HEK293 (cell line): ENCODE measurements at regions not wholly inside any gene's neighbourhood (a gene's known extent, or its start where the extent isn't known, plus 50 kb on each side); places are given as distances from the start of the nearest gene placed in this dataset.

Experiments
- CTCF ChIA-PET: fragments of 350-600 bp; formaldehyde crosslinking; extraction: SDS; loops from one replicate; lab custom pipeline; 2021; ENCODE audit warnings: antibody characterized with exemption; lab: Yijun Ruan, JAX
- POLR2A ChIA-PET: fragments of 300-600 bp; formaldehyde crosslinking; extraction: SDS; loops from one replicate; lab custom pipeline; 2020; ENCODE audit warnings: antibody characterized with exemption, inconsistent platforms; lab: Yijun Ruan, JAX
- H3K27ac ChIP-seq: fragments of 200-500 bp; sonication (Bioruptor generic); 2 replicates; pipeline ENCODE4 v1.5.1; 2014; ENCODE audit warnings: low read depth, low read length, control low read depth, inconsistent platforms; ENCODE audit errors: extremely low read depth
- H3K36me3 ChIP-seq, 2 experiments: fragments of 200-500 bp in 1 of 2; sonication (Bioruptor generic) in 1 of 2; 1 replicate in 1 of 2; 2 replicates in 1 of 2; pipeline ENCODE4 v1.5.1; 2014 to 2017; ENCODE audit warnings: inconsistent platforms in 2 of 2, low read length in 2 of 2; ENCODE audit not compliant: control insufficient read depth in 2 of 2, insufficient read depth in 1 of 2
- H3K4me1 ChIP-seq: fragments of 200-500 bp; sonication (Bioruptor generic); 2 replicates; pipeline ENCODE4 v1.5.1; 2014; ENCODE audit warnings: mild to moderate bottlenecking, low read length, inconsistent platforms; ENCODE audit not compliant: control insufficient read depth, insufficient read depth
- H3K4me3 ChIP-seq: 2 replicates; pipeline ENCODE4 v1.5.1; 2011; ENCODE audit warnings: low read depth, mild to moderate bottlenecking, control low read depth, low read length, moderate library complexity
- H3K9me3 ChIP-seq: fragments of 200-500 bp; sonication (Bioruptor generic); 2 replicates; pipeline ENCODE4 v1.5.1; 2014; ENCODE audit warnings: low read depth, low read length, inconsistent platforms; ENCODE audit not compliant: control insufficient read depth, insufficient read depth
- SCRT1 ChIP-seq: fragments of 450-650 bp; formaldehyde crosslinking; IDR thresholded peaks from 2 replicates; pipeline ENCODE4 v1.5.1; 2016; ENCODE audit warnings: missing biosample characterization, missing genetic modification characterization, borderline replicate concordance
- TRIM28 ChIP-seq: IDR thresholded peaks from 2 replicates; pipeline ENCODE4 v1.6.1; 2011; ENCODE audit warnings: low read length, control low read depth, borderline replicate concordance
- YY1 ChIP-seq: fragments of 450-650 bp; formaldehyde crosslinking; IDR thresholded peaks from 2 replicates; pipeline ENCODE4 v1.5.1; 2018; ENCODE audit warnings: missing biosample characterization, missing genetic modification characterization
- ZBTB44 ChIP-seq: fragments of 450-650 bp; IDR thresholded peaks from 2 replicates; pipeline ENCODE4 v1.5.1; 2018; ENCODE audit warnings: missing biosample characterization, mild to moderate bottlenecking, missing genetic modification characterization
- ZBTB7A ChIP-seq: fragments of 450-650 bp; formaldehyde crosslinking; IDR thresholded peaks from 2 replicates; pipeline ENCODE4 v1.5.1; 2016; ENCODE audit warnings: low read depth, missing biosample characterization, missing genetic modification characterization
- ZNF121 ChIP-seq: fragments of 450-650 bp; formaldehyde crosslinking; IDR thresholded peaks from 2 replicates; pipeline ENCODE4 v1.5.1; 2016; ENCODE audit warnings: missing biosample characterization, missing genetic modification characterization
- ZNF155 ChIP-seq: fragments of 450-650 bp; formaldehyde crosslinking; IDR thresholded peaks from 2 replicates; pipeline ENCODE4 v1.5.1; 2016; ENCODE audit warnings: missing biosample characterization, missing genetic modification characterization
- ZNF157 ChIP-seq: fragments of 450-650 bp; formaldehyde crosslinking; IDR thresholded peaks from 2 replicates; pipeline ENCODE4 v1.5.1; 2016; ENCODE audit warnings: missing biosample characterization, missing genetic modification characterization
- ZNF292 ChIP-seq: fragments of 450-650 bp; formaldehyde crosslinking; IDR thresholded peaks from 2 replicates; pipeline ENCODE4 v1.5.1; 2016; ENCODE audit warnings: low read depth, missing biosample characterization, missing genetic modification characterization, borderline replicate concordance
- ZNF324 ChIP-seq: fragments of 450-650 bp; formaldehyde crosslinking; IDR thresholded peaks from 2 replicates; pipeline ENCODE4 v1.5.1; 2016; ENCODE audit warnings: missing biosample characterization, missing genetic modification characterization
- ZNF366 ChIP-seq: fragments of 450-650 bp; formaldehyde crosslinking; conservative IDR thresholded peaks from 2 replicates; pipeline ENCODE4 v1.5.1; 2016; ENCODE audit warnings: missing biosample characterization, missing genetic modification characterization
- ZNF426 ChIP-seq: fragments of 450-650 bp; formaldehyde crosslinking; IDR thresholded peaks from 2 replicates; pipeline ENCODE4 v1.5.1; 2017; ENCODE audit warnings: missing biosample characterization, missing genetic modification characterization, mild to moderate bottlenecking, inconsistent platforms, moderate library complexity
- ZNF510 ChIP-seq: fragments of 450-650 bp; formaldehyde crosslinking; IDR thresholded peaks from 2 replicates; pipeline ENCODE4 v1.5.1; 2018; ENCODE audit warnings: mild to moderate bottlenecking, missing genetic modification characterization, missing biosample characterization; ENCODE audit not compliant: insufficient replicate concordance
- ZNF514 ChIP-seq: fragments of 450-650 bp; formaldehyde crosslinking; IDR thresholded peaks from 2 replicates; pipeline ENCODE4 v1.5.1; 2016; ENCODE audit warnings: missing biosample characterization, missing genetic modification characterization
- ZNF549 ChIP-seq: fragments of 450-650 bp; IDR thresholded peaks from 2 replicates; pipeline ENCODE4 v1.5.1; 2018; ENCODE audit warnings: missing biosample characterization, missing genetic modification characterization, mild to moderate bottlenecking, inconsistent platforms, moderate library complexity
- ZNF571 ChIP-seq: fragments of 450-650 bp; formaldehyde crosslinking; IDR thresholded peaks from 2 replicates; pipeline ENCODE4 v1.5.0; 2017; ENCODE audit warnings: missing biosample characterization, missing genetic modification characterization
- ZNF660 ChIP-seq: fragments of 450-650 bp; IDR thresholded peaks from 2 replicates; pipeline ENCODE4 v1.5.1; 2018; ENCODE audit warnings: missing biosample characterization, mild to moderate bottlenecking, missing genetic modification characterization
- ZNF664 ChIP-seq: fragments of 450-650 bp; formaldehyde crosslinking; IDR thresholded peaks from 2 replicates; pipeline ENCODE4 v1.5.1; 2016; ENCODE audit warnings: missing biosample characterization, missing genetic modification characterization
- ZNF677 ChIP-seq: fragments of 450-650 bp; IDR thresholded peaks from 2 replicates; pipeline ENCODE4 v1.5.0; 2018; ENCODE audit warnings: missing biosample characterization, mild to moderate bottlenecking, missing genetic modification characterization, moderate library complexity
- ZNF747 ChIP-seq: fragments of 450-650 bp; formaldehyde crosslinking; IDR thresholded peaks from 2 replicates; pipeline ENCODE4 v1.5.1; 2016; ENCODE audit warnings: missing biosample characterization, missing genetic modification characterization
- TF ChIP-seq, protein P1 (sequence below): fragments of 450-650 bp; formaldehyde crosslinking; conservative IDR thresholded peaks from 2 replicates; pipeline ENCODE4 v1.5.1; 2016; ENCODE audit warnings: low read depth, missing biosample characterization, missing genetic modification characterization
- TF ChIP-seq, protein P2 (sequence below): fragments of 450-650 bp; formaldehyde crosslinking; IDR thresholded peaks from 2 replicates; pipeline ENCODE4 v1.5.1; 2016; ENCODE audit warnings: missing biosample characterization, missing genetic modification characterization
- TF ChIP-seq, protein P3 (sequence below): fragments of 450-650 bp; formaldehyde crosslinking; IDR thresholded peaks from 2 replicates; pipeline ENCODE4 v1.5.1; 2016; ENCODE audit warnings: missing biosample characterization, missing genetic modification characterization
- TF ChIP-seq, protein P4 (sequence below): fragments of 450-650 bp; formaldehyde crosslinking; IDR thresholded peaks from 2 replicates; pipeline ENCODE4 v1.5.0; 2017; ENCODE audit warnings: missing biosample characterization, missing genetic modification characterization, borderline replicate concordance

GRCh38 chr2:181311837-181312236 lies 145.3 kb upstream of the ITGA4 start (continued):
- TF ChIP-seq, protein P1, sequence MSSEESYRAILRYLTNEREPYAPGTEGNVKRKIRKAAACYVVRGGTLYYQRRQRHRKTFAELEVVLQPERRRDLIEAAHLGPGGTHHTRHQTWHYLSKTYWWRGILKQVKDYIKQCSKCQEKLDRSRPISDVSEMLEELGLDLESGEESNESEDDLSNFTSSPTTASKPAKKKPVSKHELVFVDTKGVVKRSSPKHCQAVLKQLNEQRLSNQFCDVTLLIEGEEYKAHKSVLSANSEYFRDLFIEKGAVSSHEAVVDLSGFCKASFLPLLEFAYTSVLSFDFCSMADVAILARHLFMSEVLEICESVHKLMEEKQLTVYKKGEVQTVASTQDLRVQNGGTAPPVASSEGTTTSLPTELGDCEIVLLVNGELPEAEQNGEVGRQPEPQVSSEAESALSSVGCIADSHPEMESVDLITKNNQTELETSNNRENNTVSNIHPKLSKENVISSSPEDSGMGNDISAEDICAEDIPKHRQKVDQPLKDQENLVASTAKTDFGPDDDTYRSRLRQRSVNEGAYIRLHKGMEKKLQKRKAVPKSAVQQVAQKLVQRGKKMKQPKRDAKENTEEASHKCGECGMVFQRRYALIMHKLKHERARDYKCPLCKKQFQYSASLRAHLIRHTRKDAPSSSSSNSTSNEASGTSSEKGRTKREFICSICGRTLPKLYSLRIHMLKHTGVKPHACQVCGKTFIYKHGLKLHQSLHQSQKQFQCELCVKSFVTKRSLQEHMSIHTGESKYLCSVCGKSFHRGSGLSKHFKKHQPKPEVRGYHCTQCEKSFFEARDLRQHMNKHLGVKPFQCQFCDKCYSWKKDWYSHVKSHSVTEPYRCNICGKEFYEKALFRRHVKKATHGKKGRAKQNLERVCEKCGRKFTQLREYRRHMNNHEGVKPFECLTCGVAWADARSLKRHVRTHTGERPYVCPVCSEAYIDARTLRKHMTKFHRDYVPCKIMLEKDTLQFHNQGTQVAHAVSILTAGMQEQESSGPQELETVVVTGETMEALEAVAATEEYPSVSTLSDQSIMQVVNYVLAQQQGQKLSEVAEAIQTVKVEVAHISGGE: no peak
- no peak for TF ChIP-seq ZBTB44
- no peak for TF ChIP-seq SCRT1 (tag by site-specific recombination)
- TF ChIP-seq, protein P2, sequence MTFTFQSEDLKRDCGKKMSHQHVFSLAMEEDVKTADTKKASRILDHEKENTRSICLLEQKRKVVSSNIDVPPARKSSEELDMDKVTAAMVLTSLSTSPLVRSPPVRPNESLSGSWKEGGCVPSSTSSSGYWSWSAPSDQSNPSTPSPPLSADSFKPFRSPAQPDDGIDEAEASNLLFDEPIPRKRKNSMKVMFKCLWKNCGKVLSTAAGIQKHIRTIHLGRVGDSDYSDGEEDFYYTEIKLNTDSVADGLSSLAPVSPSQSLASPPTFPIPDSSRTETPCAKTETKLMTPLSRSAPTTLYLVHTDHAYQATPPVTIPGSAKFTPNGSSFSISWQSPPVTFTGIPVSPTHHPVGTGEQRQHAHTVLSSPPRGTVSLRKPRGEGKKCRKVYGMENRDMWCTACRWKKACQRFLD: no peak
- no peak for TF ChIP-seq ZNF571
- no peak for TF ChIP-seq ZNF747 (tag by site-specific recombination)
- TF ChIP-seq, all 188 proteins: peak for 0

DNA sequence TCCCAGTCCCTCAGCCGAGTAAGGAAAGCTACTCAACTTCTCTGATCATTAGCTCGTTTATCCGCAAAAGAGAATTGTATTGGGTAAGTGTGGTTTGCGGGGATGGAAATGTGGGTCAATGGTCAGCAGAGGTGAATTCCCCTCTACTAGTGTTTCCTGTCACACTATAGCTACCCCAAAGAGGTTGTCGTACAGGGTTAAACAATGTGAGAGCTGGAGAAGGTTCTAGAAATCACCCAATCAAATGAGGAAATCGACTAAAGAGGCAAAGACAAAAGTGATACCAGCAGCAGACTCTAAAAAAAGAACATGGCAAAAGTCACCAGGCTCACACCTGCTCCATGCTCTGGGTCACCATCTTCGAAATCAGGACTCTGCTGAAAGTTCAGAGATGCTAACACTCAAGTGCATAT lies 144.7 kb upstream of the ITGA4 start:
- POLR2A ChIA-PET: no interaction called here
- no peak overlapping the region for H3K4me3 ChIP-seq
- no peak overlapping the region for H3K27ac ChIP-seq
- H3K36me3 ChIP-seq: no peaks in the 10 kb centered on the region
- CTCF ChIA-PET: no interaction called here
- H3K9me3 ChIP-seq: no peaks in the 10 kb centered on the region
- TF ChIP-seq TRIM28 (no peak), ZBTB7A (no peak), SCRT1 (tag by site-specific recombination) (no peak), ZNF510 (tag by site-specific recombination) (no peak), ZNF157 (no peak), ZNF121 (no peak), ZNF549 (tag by site-specific recombination) (no peak), ZNF677 (tag by site-specific recombination) (no peak), ZNF660 (tag by site-specific recombination) (no peak), ZNF366 (no peak), ZNF664 (tag by site-specific recombination) (no peak)
- TF ChIP-seq, all 188 proteins: peak for 0
- peaks cover 3% of the 10 kb centered on the region; the same call in 1 of the 2 replicates for H3K4me1 ChIP-seq

DNA sequence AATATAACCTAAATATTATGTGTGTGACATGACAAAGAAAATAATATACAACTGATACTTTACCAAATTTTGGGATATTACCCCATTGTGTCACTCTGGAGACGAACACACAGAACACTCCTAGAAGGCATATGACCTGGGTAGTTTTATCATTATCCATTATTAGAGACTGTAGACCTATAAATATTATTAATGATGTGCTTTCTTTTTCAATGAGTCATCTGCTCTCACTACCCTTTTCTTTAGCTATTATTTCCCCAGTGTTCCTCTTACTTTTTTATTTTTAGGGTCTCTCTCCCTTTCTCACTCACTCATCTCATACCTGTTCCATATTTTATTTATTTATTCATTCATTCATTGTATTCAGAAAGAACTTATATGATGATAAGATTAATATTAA lies 143.3 kb upstream of the ITGA4 start:
- TF ChIP-seq ZNF426 (tag by site-specific recombination): no peak
- TF ChIP-seq ZNF324 (tag by site-specific recombination): no peak
- TF ChIP-seq ZNF514 (tag by site-specific recombination): no peak
- TF ChIP-seq, protein P3, sequence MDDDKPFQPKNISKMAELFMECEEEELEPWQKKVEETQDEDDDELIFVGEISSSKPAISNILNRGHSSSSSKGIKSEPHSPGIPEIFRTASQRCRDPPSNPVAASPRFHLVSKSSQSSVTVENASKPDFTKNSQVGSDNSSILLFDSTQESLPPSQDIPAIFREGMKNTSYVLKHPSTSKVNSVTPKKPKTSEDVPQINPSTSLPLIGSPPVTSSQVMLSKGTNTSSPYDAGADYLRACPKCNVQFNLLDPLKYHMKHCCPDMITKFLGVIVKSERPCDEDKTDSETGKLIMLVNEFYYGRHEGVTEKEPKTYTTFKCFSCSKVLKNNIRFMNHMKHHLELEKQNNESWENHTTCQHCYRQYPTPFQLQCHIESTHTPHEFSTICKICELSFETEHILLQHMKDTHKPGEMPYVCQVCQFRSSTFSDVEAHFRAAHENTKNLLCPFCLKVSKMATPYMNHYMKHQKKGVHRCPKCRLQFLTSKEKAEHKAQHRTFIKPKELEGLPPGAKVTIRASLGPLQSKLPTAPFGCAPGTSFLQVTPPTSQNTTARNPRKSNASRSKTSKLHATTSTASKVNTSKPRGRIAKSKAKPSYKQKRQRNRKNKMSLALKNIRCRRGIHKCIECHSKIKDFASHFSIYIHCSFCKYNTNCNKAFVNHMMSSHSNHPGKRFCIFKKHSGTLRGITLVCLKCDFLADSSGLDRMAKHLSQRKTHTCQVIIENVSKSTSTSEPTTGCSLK (tag by site-specific recombination): no peak
- no peak for TF ChIP-seq YY1 (tag by site-specific recombination)
- TF ChIP-seq ZNF292 (tag by site-specific recombination): no peak
- no peak for TF ChIP-seq ZNF155 (tag by site-specific recombination)
- no peak for TF ChIP-seq ZNF571
- TF ChIP-seq, protein P4, sequence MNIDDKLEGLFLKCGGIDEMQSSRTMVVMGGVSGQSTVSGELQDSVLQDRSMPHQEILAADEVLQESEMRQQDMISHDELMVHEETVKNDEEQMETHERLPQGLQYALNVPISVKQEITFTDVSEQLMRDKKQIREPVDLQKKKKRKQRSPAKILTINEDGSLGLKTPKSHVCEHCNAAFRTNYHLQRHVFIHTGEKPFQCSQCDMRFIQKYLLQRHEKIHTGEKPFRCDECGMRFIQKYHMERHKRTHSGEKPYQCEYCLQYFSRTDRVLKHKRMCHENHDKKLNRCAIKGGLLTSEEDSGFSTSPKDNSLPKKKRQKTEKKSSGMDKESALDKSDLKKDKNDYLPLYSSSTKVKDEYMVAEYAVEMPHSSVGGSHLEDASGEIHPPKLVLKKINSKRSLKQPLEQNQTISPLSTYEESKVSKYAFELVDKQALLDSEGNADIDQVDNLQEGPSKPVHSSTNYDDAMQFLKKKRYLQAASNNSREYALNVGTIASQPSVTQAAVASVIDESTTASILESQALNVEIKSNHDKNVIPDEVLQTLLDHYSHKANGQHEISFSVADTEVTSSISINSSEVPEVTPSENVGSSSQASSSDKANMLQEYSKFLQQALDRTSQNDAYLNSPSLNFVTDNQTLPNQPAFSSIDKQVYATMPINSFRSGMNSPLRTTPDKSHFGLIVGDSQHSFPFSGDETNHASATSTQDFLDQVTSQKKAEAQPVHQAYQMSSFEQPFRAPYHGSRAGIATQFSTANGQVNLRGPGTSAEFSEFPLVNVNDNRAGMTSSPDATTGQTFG (tag by site-specific recombination): no peak
- CTCF ChIA-PET: interaction anchor here (0.6 to 0.7 kb wide), 2 partner anchors 235 to 1356 kb away, joined by 3 read pairs; no protein-coding TSS in a partner anchor
- Histone ChIP-seq H3K4me1 (peaks cover 3% of the 10 kb centered on the region; the same call in 1 of the 2 replicates), H3K36me3 (no peaks in the 10 kb centered on the region), H3K27ac (no peak overlapping the region), H3K9me3 (no peaks in the 10 kb centered on the region), H3K4me3 (no peak overlapping the region)
- POLR2A ChIA-PET: no interaction called here
